SK-N-SH (cell line): ENCODE measurements at regions not wholly inside any gene's neighbourhood (a gene's known extent, or its start where the extent isn't known, plus 50 kb on each side); places are given as distances from the start of the nearest gene placed in this dataset.
"Not testable (repeated sequence)": the region's sequence is repeated elsewhere in the genome, so short reads cannot be mapped to it uniquely, and the experiment has no call there.

ENCODE experiments used
- CTCF ChIA-PET: fragments of 300-600, 350-600 bp; formaldehyde crosslinking; extraction: SDS; loops from one replicate; lab custom pipeline; 2021; lab: Yijun Ruan, JAX
- POLR2A ChIA-PET: fragments of 350-600 bp; sonication (Branson Sonifier 250); formaldehyde crosslinking; extraction: SDS; loops from one replicate; lab custom pipeline; 2020; ENCODE audit warnings: antibody characterized with exemption, inconsistent platforms; lab: Yijun Ruan, JAX
- DNase-seq: peaks from one replicate; pipeline ENCODE4 v3.0.0; 2012
- H2AFZ ChIP-seq: fragments of 200-600 bp; sonication (generic); 2 replicates; pipeline ENCODE4 v1.8.1; 2016; ENCODE audit warnings: antibody characterized with exemption, mild to moderate bottlenecking, low read depth
- H3F3A ChIP-seq: fragments of 200-600 bp; sonication (generic); replicated peaks from 2 replicates; pipeline ENCODE3; 2016; ENCODE audit warnings: antibody characterized with exemption, mild to moderate bottlenecking; ENCODE audit not compliant: insufficient read depth
- H3K27ac ChIP-seq, 2 experiments: fragments of 200-500 bp in 1 of 2; fragments of 200-600 bp in 1 of 2; sonication (Bioruptor generic) in 1 of 2; sonication (generic), shearing (Covaris generic) in 1 of 2; 2 replicates each; pipeline versions ENCODE4 v1.5.1 to v1.6.1; 2014 to 2016; ENCODE audit warnings: low read depth in 2 of 2, inconsistent platforms in 1 of 2, low read length in 1 of 2, mild to moderate bottlenecking in 1 of 2, mixed read lengths in 1 of 2
- H3K27me3 ChIP-seq: fragments of 200-600 bp; sonication (generic), shearing (Covaris generic); 2 replicates; pipeline ENCODE4 v1.6.1; 2016; ENCODE audit warnings: mixed run types; ENCODE audit not compliant: insufficient read depth
- H3K36me3 ChIP-seq, 2 experiments: fragments of 200-500 bp in 1 of 2; fragments of 200-600 bp in 1 of 2; sonication (Bioruptor generic) in 1 of 2; sonication (generic) in 1 of 2; replicated peaks in 1 of 2; 2 replicates each; pipeline versions ENCODE3 to v1.5.1; 2014 to 2016; ENCODE audit warnings: low read length in 1 of 2, mild to moderate bottlenecking in 1 of 2; ENCODE audit not compliant: insufficient read depth in 2 of 2, control insufficient read depth in 1 of 2
- H3K4me1 ChIP-seq, 2 experiments: fragments of 200-500 bp in 1 of 2; fragments of 200-600 bp in 1 of 2; sonication (Bioruptor generic) in 1 of 2; sonication (generic), shearing (Covaris generic) in 1 of 2; 2 replicates each; pipeline versions ENCODE4 v1.5.1 to v1.6.1; 2014 to 2016; ENCODE audit warnings: low read depth in 1 of 2, low read length in 1 of 2, mixed run types in 1 of 2; ENCODE audit not compliant: insufficient read depth in 2 of 2, control insufficient read depth in 1 of 2
- H3K4me2 ChIP-seq: fragments of 200-600 bp; sonication (generic), shearing (Covaris generic); 2 replicates; pipeline ENCODE4 v1.6.1; 2017; ENCODE audit warnings: mixed run types
- H3K4me3 ChIP-seq, 2 experiments: fragments of 200-500 bp in 1 of 2; fragments of 200-600 bp in 1 of 2; sonication (Bioruptor generic) in 1 of 2; sonication (generic), shearing (Covaris generic) in 1 of 2; 2 replicates each; pipeline versions ENCODE4 v1.5.1 to v1.8.1; 2014 to 2016; ENCODE audit warnings: low read depth in 2 of 2, inconsistent platforms in 1 of 2, low read length in 1 of 2, mild to moderate bottlenecking in 1 of 2, mixed read lengths in 1 of 2, moderate library complexity in 1 of 2
- H3K79me2 ChIP-seq: fragments of 200-600 bp; sonication (generic); 2 replicates; pipeline ENCODE4 v1.8.1; 2017; ENCODE audit warnings: mild to moderate bottlenecking; ENCODE audit not compliant: insufficient read depth
- H3K9ac ChIP-seq: fragments of 200-600 bp; sonication (generic); 2 replicates; pipeline ENCODE4 v1.6.1; 2017; ENCODE audit warnings: mixed run types
- H3K9me2 ChIP-seq: fragments of 200-600 bp; sonication (generic); 2 replicates; pipeline ENCODE4 v1.6.1; 2017; ENCODE audit warnings: mixed run types
- H3K9me3 ChIP-seq: fragments of 200-600 bp; sonication (generic); 2 replicates; pipeline ENCODE4 v1.6.1; 2017; ENCODE audit warnings: mixed run types, mild to moderate bottlenecking, moderate library complexity
- H4K20me1 ChIP-seq: fragments of 200-600 bp; sonication (generic); 2 replicates; pipeline ENCODE4 v1.6.1; 2017; ENCODE audit warnings: mild to moderate bottlenecking, mixed run types; ENCODE audit not compliant: insufficient read depth
- EP300 ChIP-seq, 2 experiments: IDR thresholded peaks; 2 replicates each; pipeline versions ENCODE4 v1.4.0 to v1.6.1; 2012; ENCODE audit warnings: borderline replicate concordance in 1 of 2, low read depth in 1 of 2, low read length in 1 of 2
- EZH2phosphoT487 ChIP-seq: fragments of 200-600 bp; sonication (generic); IDR thresholded peaks from 2 replicates; pipeline ENCODE4 v1.6.1; 2017; ENCODE audit warnings: low read depth, mixed run types, mild to moderate bottlenecking, antibody characterized with exemption, moderate library complexity, borderline replicate concordance
- FOXJ3 ChIP-seq: sonication (generic); formaldehyde crosslinking; IDR thresholded peaks from 2 replicates; pipeline ENCODE4 v1.5.1; 2020; ENCODE audit warnings: mild to moderate bottlenecking, missing genetic modification reagents
- GATA2 ChIP-seq: sonication (generic); formaldehyde crosslinking; IDR thresholded peaks from 2 replicates; pipeline ENCODE4 v1.5.0; 2020; ENCODE audit warnings: mild to moderate bottlenecking, missing genetic modification reagents
- MEF2A ChIP-seq: IDR thresholded peaks from 2 replicates; pipeline ENCODE4 v1.4.0; 2012; ENCODE audit warnings: low read depth, borderline replicate concordance
- RAD21 ChIP-seq: IDR thresholded peaks from 2 replicates; pipeline ENCODE4 v1.6.1; 2012; ENCODE audit warnings: mild to moderate bottlenecking, low read length
- RFX5 ChIP-seq: IDR thresholded peaks from 2 replicates; pipeline ENCODE4 v1.6.1; 2012; ENCODE audit warnings: mild to moderate bottlenecking, improper control_type of control experiment, low read length
- TCF12 ChIP-seq: IDR thresholded peaks from 2 replicates; pipeline ENCODE4 v1.4.0; 2012
- WGBS: methylation state at CpG from one replicate; pipeline ENCODE4 v1.1.6; 2017; ENCODE audit warnings: low lambda C conversion rate; 5-methylcytosine and 5-hydroxymethylcytosine counted together

DNA sequence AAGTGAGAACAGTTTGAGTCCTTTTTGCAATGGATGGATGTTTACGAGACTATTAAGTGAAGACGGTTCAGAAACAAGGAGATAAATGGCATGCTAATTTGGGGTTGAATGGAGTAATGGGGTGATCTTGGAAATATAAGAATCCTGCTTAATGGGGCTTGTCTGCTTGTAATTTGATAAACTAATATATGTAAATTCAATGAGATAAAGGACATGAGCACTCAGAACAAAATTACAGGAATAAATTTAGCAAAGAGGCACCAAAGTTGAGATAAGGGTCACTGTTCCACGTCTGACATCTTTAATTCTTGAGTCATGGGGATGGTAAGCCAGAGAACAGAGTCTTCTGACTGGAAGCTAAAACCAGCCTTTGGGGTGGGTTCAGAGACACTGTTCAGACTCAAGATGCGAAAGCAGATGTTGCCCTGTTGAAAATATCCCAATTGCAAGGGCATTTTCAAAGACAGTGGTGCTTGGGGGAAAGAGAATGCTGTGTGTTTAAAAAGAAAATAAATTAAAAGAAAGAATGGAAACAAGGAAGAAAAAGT is 67.8 kb upstream of the CHRNB4 start:
- Histone ChIP-seq H3K36me3 (no peaks in the 10 kb centered on the region), H3K4me3 (peak overlapping the region; percentile 30 to 52; a peak in 3 of 4 replicates), H3K9me3 (no peaks in the 10 kb centered on the region), H3K9ac (no peak overlapping the region), H3K9me2 (no peaks in the 10 kb centered on the region), H4K20me1 (no peaks in the 10 kb centered on the region), H3K4me1 (peaks cover 0 to 22% of the 10 kb centered on the region in 2 experiments; a peak in 2 of 4 replicates), H3K27ac (peak overlapping the region in 1 of 2 experiments; percentile 98; a peak in 2 of 4 replicates), H3K4me2 (peak overlapping the region; percentile 66), H2AFZ (no peak overlapping the region), H3F3A (no peaks in the 10 kb centered on the region), H3K79me2 (no peaks in the 10 kb centered on the region), H3K27me3 (peaks cover 10% of the 10 kb centered on the region; the same call in 1 of the 2 replicates)
- TF ChIP-seq EP300 (IDR thresholded peaks at IDR 0.05; ENCODE audit: borderline replicate concordance in 1 of 2, low read depth in 1 of 2, low read length in 1 of 2) (peak in 1 of 2 experiments; percentile 80; a peak in 2 of 4 replicates), MEF2A (no peak), RFX5 (no peak), FOXJ3 (CRISPR knock-in tag) (0 out of 2 replicates have a peak, but pooled peaks have one; percentile 52), EZH2phosphoT487 (no peak), RAD21 (0 out of 2 replicates have a peak, but pooled peaks have one; percentile 6), TCF12 (no peak), GATA2 (peak; percentile 23; the same call in 1 of the 2 replicates)
- POLR2A ChIA-PET: interaction anchor here (0.7 to 3.4 kb wide), 6 partner anchors 17 to 143 kb away, joined by 3 to 27 read pairs (median 16); partner anchors contain the start of gene CHRNA3
- 52% methylated on average over 4 of the region's 4 CpGs for WGBS
- peak; percentile 24 for DNase-seq
- CTCF ChIA-PET: interaction anchor here (0.6 to 7.0 kb wide), 24 partner anchors 9 to 400 kb away, joined by 3 to 157 read pairs (median 5); partner anchors contain the start of genes CHRNA3, CHRNA5 and CHRNB4

DNA sequence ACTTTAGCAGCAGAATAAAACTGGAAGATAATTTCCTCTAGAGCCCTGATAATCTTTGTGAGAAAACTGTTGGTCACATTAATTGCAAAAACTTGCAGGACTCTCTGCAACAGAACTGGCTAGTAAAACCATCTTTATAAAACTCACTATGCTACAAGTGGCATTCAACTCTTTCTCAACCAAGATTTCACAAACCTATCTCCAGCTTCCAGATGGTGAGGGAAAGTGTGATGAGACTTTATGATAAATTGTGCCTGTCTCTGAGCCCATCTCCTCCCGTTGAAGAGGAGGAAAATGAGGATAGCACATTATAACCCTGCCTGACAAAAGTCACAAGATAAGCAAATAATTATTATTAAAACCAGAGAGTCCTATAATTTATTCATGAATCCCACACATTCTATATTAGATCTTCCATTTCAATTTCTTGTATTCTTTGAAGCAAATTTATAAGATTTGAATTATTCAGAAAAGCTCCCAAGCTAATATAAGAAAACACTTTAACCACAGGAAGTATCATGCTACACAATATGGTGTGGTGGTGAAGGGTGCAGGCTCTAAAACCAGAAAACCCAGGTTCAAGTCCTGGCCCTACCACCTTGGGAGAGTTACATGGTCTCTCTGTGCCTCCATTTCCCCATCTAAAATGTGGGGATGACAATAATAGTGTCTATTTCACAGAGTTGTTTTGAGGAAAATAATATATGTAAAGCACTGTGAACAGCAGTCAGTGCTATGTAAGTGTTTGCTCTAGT is 65.6 kb upstream of the CHRNB4 start:
- Histone ChIP-seq H3K27ac (peak overlapping the region in 1 of 2 experiments; percentile 98; a peak in 2 of 4 replicates), H3K4me1 (peaks cover 0 to 24% of the 10 kb centered on the region in 2 experiments; a peak in 2 of 4 replicates)
- ChIA-PET POLR2A (interaction anchor here (1.1 to 1.5 kb wide), 3 partner anchors 25 to 85 kb away, joined by 3 to 6 read pairs (median 3); no protein-coding TSS in a partner anchor), CTCF (interaction anchor here (0.9 to 7.0 kb wide), 6 partner anchors 11 to 87 kb away, joined by 3 to 157 read pairs (median 24); partner anchors contain the start of genes CHRNA3 and CHRNB4)
- H3K27me3 ChIP-seq, H3K79me2 ChIP-seq, H3K9me3 ChIP-seq, H3F3A ChIP-seq, H3K36me3 ChIP-seq, H3K9me2 ChIP-seq, H2AFZ ChIP-seq, H4K20me1 ChIP-seq, H3K9ac ChIP-seq, H3K4me2 ChIP-seq, H3K4me3 ChIP-seq, DNase-seq: not testable (repeated sequence)
- WGBS: 11% methylated on average over 1 of the region's 1 CpG

DNA sequence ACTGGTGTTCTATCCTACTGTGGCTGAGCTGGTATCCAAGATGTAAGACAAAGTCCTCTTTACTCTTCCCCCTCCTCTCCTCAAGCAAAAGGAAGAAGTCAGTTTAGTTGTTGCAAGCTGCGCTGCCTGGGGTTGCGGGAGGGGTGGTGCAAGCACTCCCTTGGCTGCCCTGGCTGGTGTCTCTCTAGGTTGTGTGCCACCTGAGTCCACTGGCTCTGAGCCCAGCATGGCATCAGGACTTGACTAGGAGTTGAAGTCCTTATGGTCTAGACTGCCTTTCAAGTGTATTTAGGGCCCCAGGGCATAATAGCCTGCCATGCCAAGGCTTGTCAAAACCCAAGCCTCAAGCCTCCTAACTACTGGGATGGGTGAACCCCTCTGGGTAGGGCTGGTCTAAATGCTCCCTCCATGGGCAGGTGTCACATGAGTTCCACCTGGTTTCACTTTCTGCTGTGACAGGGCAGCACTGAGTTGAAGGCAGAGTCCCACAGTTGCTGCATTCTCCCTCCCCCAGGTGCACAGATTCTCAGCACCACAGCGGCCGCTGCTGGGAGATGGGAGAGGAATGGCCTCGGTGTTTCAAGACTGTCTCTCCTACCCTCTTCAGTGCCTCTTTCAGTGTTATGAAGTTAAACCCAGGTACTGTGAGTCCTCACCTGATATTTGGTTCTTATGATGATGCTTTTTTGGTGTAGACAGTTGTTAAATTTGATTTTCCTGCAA is 62.5 kb upstream of the CHRNB4 start:
- H3K4me1 ChIP-seq: peaks cover 0 to 12% of the 10 kb centered on the region in 2 experiments; a peak in 2 of 4 replicates
- DNase-seq, H3K9ac ChIP-seq, H3F3A ChIP-seq, H3K27ac ChIP-seq, H3K4me2 ChIP-seq, H3K4me3 ChIP-seq, POLR2A ChIA-PET, H2AFZ ChIP-seq, H4K20me1 ChIP-seq, H3K79me2 ChIP-seq, H3K9me2 ChIP-seq, H3K9me3 ChIP-seq, H3K36me3 ChIP-seq: not testable (repeated sequence)
- H3K27me3 ChIP-seq: peaks cover 14% of the 10 kb centered on the region; the same call in 1 of the 2 replicates
- CTCF ChIA-PET: interaction anchor here (1.2 kb wide), 2 partner anchors 32 to 76 kb away, joined by 3 to 4 read pairs; no protein-coding TSS in a partner anchor
- 85% methylated on average over 5 of the region's 5 CpGs for WGBS
